Nephron progenitor cell (in vitro differentiated cells): ENCODE measurements at regions not wholly inside any gene's neighbourhood (a gene's known extent, or its start where the extent isn't known, plus 50 kb on each side); places are given as distances from the start of the nearest gene placed in this dataset.
A peak's percentile ranks its signal among the peaks of the same experiment; 100 is the strongest.

ENCODE experiments used
- DNase-seq: peaks from one replicate; pipeline ENCODE4 v3.0.0; 2021
- H3K27ac Mint-ChIP-seq: 2 replicates; pipeline ENCODE4 v1.8.0; 2021; ENCODE audit warnings: mild to moderate bottlenecking, moderate library complexity, mixed read lengths
- H3K27me3 Mint-ChIP-seq: 2 replicates; pipeline ENCODE4 v1.8.0; 2021; ENCODE audit warnings: mild to moderate bottlenecking, low read depth, mixed read lengths; ENCODE audit not compliant: poor library complexity
- H3K36me3 Mint-ChIP-seq: 2 replicates; pipeline ENCODE4 v1.8.0; 2021; ENCODE audit warnings: low read depth, mixed read lengths
- H3K4me1 Mint-ChIP-seq: 2 replicates; pipeline ENCODE4 v1.8.0; 2021; ENCODE audit warnings: mixed read lengths
- H3K4me3 Mint-ChIP-seq: 2 replicates; pipeline ENCODE4 v1.8.0; 2021; ENCODE audit warnings: mild to moderate bottlenecking, moderate library complexity, mixed read lengths
- H3K9me3 Mint-ChIP-seq: 2 replicates; pipeline ENCODE4 v1.8.0; 2021; ENCODE audit warnings: mild to moderate bottlenecking, moderate library complexity, mixed read lengths
- TF ChIP-seq, protein P1 (sequence below): fragments of 200-600 bp; sonication (generic); IDR thresholded peaks from 2 replicates; pipeline ENCODE4 v1.5.0; 2021; ENCODE audit warnings: antibody characterized with exemption

DNA sequence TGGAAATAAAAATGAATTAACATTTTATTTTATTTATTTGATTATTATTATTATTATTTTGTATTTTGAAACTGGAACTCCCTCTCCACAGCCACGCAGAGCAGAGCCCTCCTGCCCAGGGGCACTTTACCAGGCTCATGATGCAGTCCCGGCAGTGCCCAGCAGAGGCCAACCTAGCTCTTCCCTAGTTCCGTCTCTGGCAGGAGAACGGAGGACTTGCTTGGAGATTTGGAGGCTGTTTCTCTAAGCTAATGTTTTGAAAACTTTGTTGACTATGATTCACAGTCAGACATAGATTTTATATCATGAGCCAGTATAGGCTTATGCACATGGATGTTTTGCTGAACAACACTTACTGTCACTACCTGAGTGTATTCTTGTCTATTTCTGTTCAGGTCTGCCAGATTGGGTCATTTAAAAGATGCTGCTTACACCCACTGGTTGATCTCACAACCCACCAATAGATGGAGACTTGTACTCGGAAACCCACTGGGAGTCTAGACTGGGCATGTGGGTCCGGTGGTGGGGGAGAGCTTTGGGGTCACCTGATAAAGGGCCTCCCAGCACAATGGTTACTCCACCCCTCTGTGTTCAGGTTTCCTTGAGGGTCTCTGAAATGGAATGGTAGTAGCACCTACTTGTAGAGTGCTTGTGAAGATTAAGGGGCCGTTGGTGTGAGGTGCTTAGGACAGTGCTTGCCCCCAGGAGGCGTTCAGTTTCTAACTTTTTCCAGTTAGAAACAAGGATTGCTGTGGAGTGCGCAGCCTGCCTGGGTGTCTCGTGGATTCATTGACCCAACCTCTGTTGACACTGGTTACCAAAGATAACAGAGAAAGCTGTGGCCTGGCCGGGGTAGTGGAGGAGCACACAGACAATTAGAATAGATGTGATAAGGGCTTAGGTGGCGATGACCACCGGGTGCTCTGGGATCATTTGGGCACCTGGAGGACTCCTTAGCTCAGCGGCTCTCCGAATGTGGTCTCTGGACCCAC is 177.3 kb downstream of the HAUS1 start:
- peak; percentile 81 for DNase-seq
- Mint-ChIP-seq H3K36me3 (no peaks in the 10 kb centered on the region), H3K4me1 (peaks cover 20% of the 10 kb centered on the region), H3K27me3 (peaks cover 12% of the 10 kb centered on the region), H3K4me3 (no peak overlapping the region), H3K27ac (no peak overlapping the region), H3K9me3 (no peaks in the 10 kb centered on the region)
- TF ChIP-seq, protein P1, sequence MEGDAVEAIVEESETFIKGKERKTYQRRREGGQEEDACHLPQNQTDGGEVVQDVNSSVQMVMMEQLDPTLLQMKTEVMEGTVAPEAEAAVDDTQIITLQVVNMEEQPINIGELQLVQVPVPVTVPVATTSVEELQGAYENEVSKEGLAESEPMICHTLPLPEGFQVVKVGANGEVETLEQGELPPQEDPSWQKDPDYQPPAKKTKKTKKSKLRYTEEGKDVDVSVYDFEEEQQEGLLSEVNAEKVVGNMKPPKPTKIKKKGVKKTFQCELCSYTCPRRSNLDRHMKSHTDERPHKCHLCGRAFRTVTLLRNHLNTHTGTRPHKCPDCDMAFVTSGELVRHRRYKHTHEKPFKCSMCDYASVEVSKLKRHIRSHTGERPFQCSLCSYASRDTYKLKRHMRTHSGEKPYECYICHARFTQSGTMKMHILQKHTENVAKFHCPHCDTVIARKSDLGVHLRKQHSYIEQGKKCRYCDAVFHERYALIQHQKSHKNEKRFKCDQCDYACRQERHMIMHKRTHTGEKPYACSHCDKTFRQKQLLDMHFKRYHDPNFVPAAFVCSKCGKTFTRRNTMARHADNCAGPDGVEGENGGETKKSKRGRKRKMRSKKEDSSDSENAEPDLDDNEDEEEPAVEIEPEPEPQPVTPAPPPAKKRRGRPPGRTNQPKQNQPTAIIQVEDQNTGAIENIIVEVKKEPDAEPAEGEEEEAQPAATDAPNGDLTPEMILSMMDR: peak; percentile 98

DNA sequence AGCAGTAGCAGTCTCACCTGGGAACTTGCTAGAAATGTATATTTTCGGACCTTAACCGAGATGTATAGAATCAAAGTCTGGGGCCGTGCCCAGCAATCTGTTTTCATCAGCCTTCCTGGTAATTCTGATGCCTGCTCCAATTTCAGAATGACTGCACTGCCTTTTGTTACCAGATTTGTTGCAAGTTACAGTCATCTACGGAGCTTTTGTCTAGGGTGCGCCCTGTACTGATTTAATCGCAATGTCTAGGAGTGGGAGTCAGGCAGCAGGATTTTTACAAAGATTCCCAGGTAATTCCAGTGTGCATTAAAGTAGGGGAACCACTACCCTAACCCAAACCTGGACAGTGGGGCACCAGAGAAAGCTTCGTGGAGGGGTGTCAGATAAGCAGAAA is 178.0 kb downstream of the HAUS1 start:
- H3K9me3 Mint-ChIP-seq: no peaks in the 10 kb centered on the region
- H3K4me3 Mint-ChIP-seq: no peak overlapping the region
- no peak overlapping the region for H3K27ac Mint-ChIP-seq
- TF ChIP-seq, protein P1: no peak
- peaks cover 20% of the 10 kb centered on the region for H3K4me1 Mint-ChIP-seq
- peaks cover 10% of the 10 kb centered on the region for H3K27me3 Mint-ChIP-seq
- no peak for DNase-seq
- H3K36me3 Mint-ChIP-seq: no peaks in the 10 kb centered on the region

DNA sequence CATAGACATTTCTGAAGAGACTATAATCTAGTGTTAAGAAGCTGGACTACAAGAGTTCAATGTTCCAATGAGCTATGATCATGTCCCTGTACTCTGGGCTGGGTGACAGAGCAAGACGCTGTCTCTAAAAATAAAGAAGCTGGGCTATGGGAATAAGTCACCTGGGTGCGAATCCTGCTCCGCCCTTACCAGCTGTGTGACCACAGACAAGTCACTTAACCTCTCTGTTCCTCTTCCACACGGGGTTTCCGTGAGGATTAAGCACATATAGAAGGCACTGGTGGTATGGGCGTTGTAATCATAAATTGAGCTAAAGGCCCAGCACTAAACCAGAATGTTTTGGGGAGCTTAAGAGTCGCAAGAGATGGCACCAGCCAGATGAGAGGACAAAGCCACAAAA is 178.5 kb downstream of the HAUS1 start:
- Mint-ChIP-seq H3K4me1 (peaks cover 20% of the 10 kb centered on the region), H3K4me3 (no peak overlapping the region), H3K36me3 (no peaks in the 10 kb centered on the region), H3K27me3 (peaks cover 13% of the 10 kb centered on the region), H3K9me3 (no peaks in the 10 kb centered on the region), H3K27ac (peak overlapping the region; percentile 75)
- no peak for DNase-seq
- TF ChIP-seq, protein P1: no peak

DNA sequence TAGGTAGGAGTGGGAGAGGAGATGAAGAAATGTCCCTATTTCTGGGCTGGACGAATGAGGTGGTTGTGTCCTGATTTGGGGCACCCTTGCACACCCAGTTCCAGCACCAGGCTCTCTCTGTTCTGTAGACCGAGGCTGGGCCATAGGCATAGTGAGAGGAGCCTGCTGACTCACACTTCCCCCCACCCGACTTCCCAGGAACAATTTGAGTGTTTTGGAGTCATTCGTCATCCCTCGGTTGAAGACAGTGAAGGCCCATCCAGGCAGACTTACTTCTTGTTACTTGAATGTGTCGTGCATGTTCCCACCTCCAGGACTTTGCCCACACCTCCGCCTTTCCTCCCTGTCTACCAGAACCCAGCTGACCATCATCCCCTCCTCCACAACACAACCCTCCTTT is 179.1 kb downstream of the HAUS1 start:
- Mint-ChIP-seq H3K4me1 (peaks cover 20% of the 10 kb centered on the region), H3K36me3 (no peaks in the 10 kb centered on the region), H3K27ac (peak overlapping the region; percentile 75), H3K27me3 (peaks cover 13% of the 10 kb centered on the region), H3K4me3 (no peak overlapping the region), H3K9me3 (no peaks in the 10 kb centered on the region)
- DNase-seq: no peak
- TF ChIP-seq, protein P1: no peak

DNA sequence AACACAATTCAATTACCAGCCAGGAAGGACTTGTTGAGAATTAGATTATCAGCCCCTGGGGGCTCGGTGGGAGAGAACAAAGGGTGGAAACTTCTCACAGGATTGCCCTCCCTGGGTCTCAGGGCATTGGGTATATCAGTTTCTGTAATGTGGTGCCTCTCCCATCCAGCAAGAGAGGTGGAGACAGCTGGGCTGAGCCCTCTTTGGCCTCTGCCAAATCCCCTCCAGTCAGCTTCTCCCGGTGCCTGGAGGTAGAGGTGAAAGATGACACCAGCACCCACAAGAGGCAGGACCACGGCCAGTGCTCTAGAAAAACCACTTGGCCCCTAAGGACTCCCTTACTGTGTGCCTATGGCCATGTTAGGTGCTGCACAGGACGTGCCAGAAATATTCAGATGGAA is 179.7 kb downstream of the HAUS1 start:
- Mint-ChIP-seq H3K9me3 (no peaks in the 10 kb centered on the region), H3K27me3 (peaks cover 13% of the 10 kb centered on the region), H3K36me3 (no peaks in the 10 kb centered on the region), H3K27ac (no peak overlapping the region), H3K4me1 (peaks cover 20% of the 10 kb centered on the region), H3K4me3 (no peak overlapping the region)
- TF ChIP-seq, protein P1: no peak
- peak; percentile 38 for DNase-seq

DNA sequence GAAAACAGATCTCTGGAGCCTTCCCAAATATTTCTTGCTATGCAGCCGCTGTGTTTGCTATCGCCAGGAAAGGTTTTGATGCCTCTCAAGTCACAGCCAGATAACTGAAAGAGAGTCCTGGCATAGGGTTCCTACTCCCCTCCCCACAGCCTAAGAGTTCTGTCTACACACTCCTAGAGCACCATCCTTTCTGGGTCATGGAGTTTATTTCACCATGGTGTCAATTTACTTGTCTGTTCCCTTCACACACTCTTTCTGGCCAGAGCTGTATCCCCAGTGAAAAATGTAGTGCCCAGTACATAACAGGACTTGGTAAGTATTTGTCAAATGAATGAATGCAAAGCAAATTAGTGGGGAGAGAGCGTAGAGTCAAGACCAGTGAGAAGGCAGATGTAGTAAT is 185.3 kb downstream of the HAUS1 start:
- no peaks in the 10 kb centered on the region for H3K9me3 Mint-ChIP-seq
- peaks cover 33% of the 10 kb centered on the region for H3K4me1 Mint-ChIP-seq
- TF ChIP-seq, protein P1: no peak
- H3K27ac Mint-ChIP-seq: no peak overlapping the region
- no peak for DNase-seq
- no peaks in the 10 kb centered on the region for H3K36me3 Mint-ChIP-seq
- H3K4me3 Mint-ChIP-seq: no peak overlapping the region
- peaks cover 23% of the 10 kb centered on the region for H3K27me3 Mint-ChIP-seq
